ENCODE measurements at regions not wholly inside any gene's neighbourhood (a gene's known extent, or its start where the extent isn't known, plus 50 kb on each side); places are given as distances from the start of the nearest gene placed in this dataset.

GRCh38 chr11:130606781-130607511 lies 158.5 kb downstream of the ADAMTS15 start:
- Histone ChIP-seq H3K4me3 (no peak overlapping the region), H3K27me3 (no peaks in the 10 kb centered on the region), H3K9me3 (no peaks in the 10 kb centered on the region), H3K27ac (peak overlapping the region; percentile 36 to 92 (median 80)), H3K36me3 (no peaks in the 10 kb centered on the region), H3K4me1 (peaks cover 0 to 70% (median 42%) of the 10 kb centered on the region in 4 donors)
- 24 to 28% methylated on average over 9 to 10 of the region's 10 CpGs for WGBS, 2 donors
- peak; percentile 68 to 73 for DNase-seq (ENCODE audit: low spot score in 2 of 2)
- TF ChIP-seq EP300 (IDR thresholded peaks at IDR 0.05) (peak in 1 of 2 donors; percentile 63), POLR2A (IDR thresholded peaks at IDR 0.05) (no peak)

GRCh38 chr11:130608287-130608686 lies 159.8 kb downstream of the ADAMTS15 start:
- peak overlapping the region; percentile 78 to 92 (median 90) for H3K27ac ChIP-seq
- DNase-seq (ENCODE audit: low spot score in 2 of 2), result no peak
- H3K36me3 ChIP-seq, result no peaks in the 10 kb centered on the region
- H3K4me3 ChIP-seq, result no peak overlapping the region
- H3K27me3 ChIP-seq, result no peaks in the 10 kb centered on the region
- WGBS, 2 donors, result 84 to 88% methylated on average over 8 of the region's 8 CpGs
- H3K4me1 ChIP-seq, result peaks cover 0 to 64% (median 42%) of the 10 kb centered on the region in 4 donors
- H3K9me3 ChIP-seq, result no peaks in the 10 kb centered on the region
- TF ChIP-seq POLR2A (IDR thresholded peaks at IDR 0.05) (no peak), EP300 (IDR thresholded peaks at IDR 0.05) (no peak), CTCF (IDR thresholded peaks at IDR 0.05) (no peak)

GRCh38 chr11:130609121-130610035 lies 160.9 kb downstream of the ADAMTS15 start:
- Histone ChIP-seq H3K4me1 (peaks cover 0 to 64% (median 42%) of the 10 kb centered on the region in 4 donors), H3K9me3 (no peaks in the 10 kb centered on the region), H3K27ac (peak overlapping the region; percentile 78 to 92 (median 90)), H3K4me3 (no peak overlapping the region), H3K36me3 (no peaks in the 10 kb centered on the region), H3K27me3 (no peaks in the 10 kb centered on the region)
- 34 to 35% methylated on average over 14 of the region's 15 CpGs for WGBS, 2 donors
- peak; percentile 94 to 96 for DNase-seq (ENCODE audit: low spot score in 2 of 2)
- TF ChIP-seq EP300 (IDR thresholded peaks at IDR 0.05) (peak; percentile 89 to 93), CTCF (IDR thresholded peaks at IDR 0.05) (no peak), POLR2A (IDR thresholded peaks at IDR 0.05) (peak in 1 of 2 donors; percentile 54)

GRCh38 chr11:130611791-130612251 lies 163.4 kb downstream of the ADAMTS15 start:
- DNase-seq (ENCODE audit: low spot score in 2 of 2), result no peak
- TF ChIP-seq EP300 (IDR thresholded peaks at IDR 0.05) (no peak), CTCF (IDR thresholded peaks at IDR 0.05) (no peak), POLR2A (IDR thresholded peaks at IDR 0.05) (no peak)
- peak overlapping the region in 1 of 4 donors; percentile 34 for H3K27ac ChIP-seq
- no peaks in the 10 kb centered on the region for H3K27me3 ChIP-seq
- WGBS, 2 donors, result 59 to 68% methylated on average over 5 of the region's 5 CpGs
- no peak overlapping the region for H3K4me3 ChIP-seq
- no peaks in the 10 kb centered on the region for H3K9me3 ChIP-seq
- H3K4me1 ChIP-seq, result peaks cover 0 to 46% (median 32%) of the 10 kb centered on the region in 4 donors
- no peaks in the 10 kb centered on the region for H3K36me3 ChIP-seq

- peaks cover 0 to 41% (median 29%) of the 10 kb centered on the region in 4 donors for H3K4me1 ChIP-seq
- no peak for DNase-seq (ENCODE audit: low spot score in 2 of 2)
- 90 to 93% methylated on average over 2 of the region's 2 CpGs for WGBS, 2 donors
- H3K27me3 ChIP-seq, result no peaks in the 10 kb centered on the region
- H3K4me3 ChIP-seq, result no peak overlapping the region
- H3K36me3 ChIP-seq, result no peaks in the 10 kb centered on the region
- TF ChIP-seq CTCF (IDR thresholded peaks at IDR 0.05) (no peak), EP300 (IDR thresholded peaks at IDR 0.05) (no peak), POLR2A (IDR thresholded peaks at IDR 0.05) (no peak)
- peak overlapping the region in 1 of 4 donors; percentile 34 for H3K27ac ChIP-seq
- H3K9me3 ChIP-seq, result no peaks in the 10 kb centered on the region
Measured at GRCh38 chr11:130612291-130612851, 163.9 kb downstream of the ADAMTS15 start.
